GM12873 (cell line): ENCODE measurements at regions not wholly inside any gene's neighbourhood (a gene's known extent, or its start where the extent isn't known, plus 50 kb on each side); places are given as distances from the start of the nearest gene placed in this dataset.

Source experiments
- TF ChIP-seq, protein P1 (sequence below): IDR thresholded peaks from 2 replicates; pipeline ENCODE4 v1.5.1; 2012; ENCODE audit warnings: low read depth, mild to moderate bottlenecking, moderate library complexity, low read length, control low read depth; ENCODE audit not compliant: insufficient read depth; ENCODE audit errors: missing control alignments

DNA sequence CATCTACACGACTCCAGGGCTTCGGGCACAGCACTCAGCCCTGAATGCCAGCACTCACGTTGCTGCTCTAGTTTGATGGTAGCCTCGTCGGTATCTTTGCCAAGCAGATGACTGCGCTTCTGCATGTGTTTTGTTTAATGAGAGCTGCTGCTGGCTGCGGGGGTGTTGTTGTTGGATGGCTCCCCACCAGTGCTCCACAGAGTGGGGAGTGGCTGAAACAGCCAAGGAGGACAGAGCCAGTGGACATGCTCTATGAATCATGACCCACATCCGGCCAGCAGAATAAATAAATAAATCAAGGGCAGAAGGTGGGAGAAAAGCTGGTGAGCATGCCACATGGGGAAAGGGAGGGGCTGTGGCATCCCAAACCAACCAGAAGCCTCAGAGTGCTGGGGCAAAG lies 131.2 kb upstream of the SOX11 start:
- TF ChIP-seq, protein P1, sequence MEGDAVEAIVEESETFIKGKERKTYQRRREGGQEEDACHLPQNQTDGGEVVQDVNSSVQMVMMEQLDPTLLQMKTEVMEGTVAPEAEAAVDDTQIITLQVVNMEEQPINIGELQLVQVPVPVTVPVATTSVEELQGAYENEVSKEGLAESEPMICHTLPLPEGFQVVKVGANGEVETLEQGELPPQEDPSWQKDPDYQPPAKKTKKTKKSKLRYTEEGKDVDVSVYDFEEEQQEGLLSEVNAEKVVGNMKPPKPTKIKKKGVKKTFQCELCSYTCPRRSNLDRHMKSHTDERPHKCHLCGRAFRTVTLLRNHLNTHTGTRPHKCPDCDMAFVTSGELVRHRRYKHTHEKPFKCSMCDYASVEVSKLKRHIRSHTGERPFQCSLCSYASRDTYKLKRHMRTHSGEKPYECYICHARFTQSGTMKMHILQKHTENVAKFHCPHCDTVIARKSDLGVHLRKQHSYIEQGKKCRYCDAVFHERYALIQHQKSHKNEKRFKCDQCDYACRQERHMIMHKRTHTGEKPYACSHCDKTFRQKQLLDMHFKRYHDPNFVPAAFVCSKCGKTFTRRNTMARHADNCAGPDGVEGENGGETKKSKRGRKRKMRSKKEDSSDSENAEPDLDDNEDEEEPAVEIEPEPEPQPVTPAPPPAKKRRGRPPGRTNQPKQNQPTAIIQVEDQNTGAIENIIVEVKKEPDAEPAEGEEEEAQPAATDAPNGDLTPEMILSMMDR: no peak

DNA sequence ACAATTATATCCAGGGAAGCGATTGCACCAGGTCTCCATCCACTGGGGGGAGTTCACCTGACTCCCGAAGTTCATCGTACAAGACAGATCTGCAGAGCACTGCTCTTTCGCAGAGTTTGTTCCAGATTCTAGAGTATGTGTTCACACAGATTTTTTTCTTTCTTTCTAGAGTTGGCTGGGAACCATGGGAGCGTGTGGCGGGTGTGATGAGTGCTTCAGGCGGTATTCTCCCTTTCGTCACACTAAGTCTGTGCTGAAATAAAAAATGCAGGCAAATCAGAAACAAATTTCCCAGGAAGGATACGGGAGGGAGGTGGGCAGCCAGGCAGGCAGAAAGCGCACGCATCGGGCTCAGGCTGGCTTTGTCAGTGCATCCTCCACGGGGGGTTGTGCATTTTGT lies 129.8 kb upstream of the SOX11 start:
- TF ChIP-seq, protein P1: no peak

DNA sequence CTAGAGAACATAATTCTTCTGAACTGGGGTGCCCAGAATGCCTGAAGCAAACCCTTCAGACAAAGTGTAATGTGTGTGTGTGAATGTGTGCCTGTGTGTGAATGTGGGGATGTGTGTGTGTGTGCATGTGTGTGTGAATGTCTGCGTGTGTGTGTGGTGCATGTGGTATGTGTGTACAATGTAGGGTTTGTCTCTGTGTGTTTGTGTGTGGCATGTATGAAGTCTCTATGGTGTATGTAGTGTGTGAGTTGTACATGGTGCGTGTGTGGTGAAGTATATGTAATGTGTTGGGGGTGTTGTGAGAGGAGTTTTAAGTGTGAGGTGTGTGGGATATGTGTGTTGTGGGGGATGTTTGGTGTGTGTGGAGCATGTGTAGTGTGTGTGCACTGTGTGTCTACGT lies 129.3 kb upstream of the SOX11 start:
- TF ChIP-seq, protein P1: no peak

DNA sequence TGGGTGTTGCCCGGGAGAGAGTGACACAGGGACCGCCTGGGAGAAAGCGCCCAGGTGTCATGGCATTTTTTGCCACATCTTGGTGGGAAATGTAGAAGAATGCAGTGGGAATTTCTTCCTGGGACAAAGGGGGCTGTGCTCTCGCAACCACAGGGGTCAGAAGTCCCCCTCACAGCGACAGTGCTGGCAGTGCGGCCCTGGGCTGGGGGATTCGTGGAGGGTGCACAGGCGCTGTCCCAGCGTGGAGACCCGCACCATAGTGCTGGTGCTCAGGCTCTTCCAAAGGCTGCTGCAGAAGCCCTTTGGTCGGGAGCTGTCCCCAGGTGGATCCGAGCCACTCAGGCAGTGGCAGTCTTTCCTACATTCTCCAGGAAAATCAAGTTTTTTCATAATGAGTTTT lies 128.8 kb upstream of the SOX11 start:
- TF ChIP-seq, protein P1: no peak

DNA sequence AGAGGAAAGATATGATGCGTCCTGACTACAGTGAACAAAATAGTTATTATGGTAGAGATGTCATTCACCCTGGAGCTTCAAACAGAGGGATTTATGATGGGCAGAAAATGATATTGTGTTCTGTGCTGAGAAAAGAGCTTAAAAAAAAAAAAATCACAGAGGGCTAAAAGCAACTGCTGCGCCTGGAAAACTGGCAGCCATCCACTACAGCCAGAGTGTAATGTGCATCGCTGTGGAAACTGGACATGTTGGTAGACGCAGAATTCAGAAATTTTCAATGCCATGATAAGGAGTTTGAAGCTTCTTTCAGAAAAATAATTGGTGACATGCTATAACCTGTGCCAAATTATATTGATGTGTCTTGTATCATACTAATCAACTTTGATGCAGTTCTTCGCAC lies 122.9 kb upstream of the SOX11 start:
- TF ChIP-seq, protein P1: no peak

DNA sequence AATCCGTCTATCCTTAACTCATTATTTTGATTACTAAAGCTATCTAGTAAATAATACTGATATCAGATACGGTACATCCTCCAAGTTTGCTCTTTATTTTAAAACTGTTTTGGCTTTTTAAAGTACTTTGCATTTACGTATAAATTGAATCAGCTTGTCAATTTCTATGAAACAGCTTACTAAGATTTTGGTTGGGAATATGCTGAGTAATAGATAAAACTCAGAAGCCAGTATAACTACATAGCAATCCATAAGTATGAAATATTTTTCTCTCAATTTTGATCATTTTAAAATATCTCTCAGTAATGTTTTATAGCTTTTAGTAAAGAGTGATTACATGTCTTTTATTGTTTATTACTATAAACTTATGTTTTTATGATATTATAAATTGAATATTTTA lies 116.2 kb upstream of the SOX11 start:
- TF ChIP-seq, protein P1: no peak

DNA sequence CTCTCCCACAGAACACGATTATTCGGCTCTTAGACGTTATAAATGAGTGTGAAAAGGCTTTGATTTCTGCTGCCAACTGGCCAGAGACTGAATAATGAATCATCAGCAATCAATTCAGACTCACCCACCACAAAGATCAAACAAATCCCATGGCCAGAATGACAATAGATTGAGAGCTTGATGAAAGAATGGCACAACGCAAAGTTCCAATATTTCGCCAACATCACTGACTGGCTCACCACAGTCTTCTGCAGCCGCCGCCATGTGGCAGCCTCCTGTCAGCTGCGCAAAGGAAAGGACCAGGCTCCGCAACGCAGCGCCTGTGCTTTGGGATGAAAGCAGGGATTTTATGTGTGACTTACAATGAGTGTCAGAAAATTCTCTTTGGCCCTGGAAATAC lies 104.4 kb upstream of the SOX11 start:
- TF ChIP-seq, protein P1: no peak
